ENCODE measurements at regions not wholly inside any gene's neighbourhood (a gene's known extent, or its start where the extent isn't known, plus 50 kb on each side); places are given as distances from the start of the nearest gene placed in this dataset.

GRCh38 chr17:73787076-73788059, 143.1 kb upstream of the SDK2 start:
- no peak for DNase-seq

DNA sequence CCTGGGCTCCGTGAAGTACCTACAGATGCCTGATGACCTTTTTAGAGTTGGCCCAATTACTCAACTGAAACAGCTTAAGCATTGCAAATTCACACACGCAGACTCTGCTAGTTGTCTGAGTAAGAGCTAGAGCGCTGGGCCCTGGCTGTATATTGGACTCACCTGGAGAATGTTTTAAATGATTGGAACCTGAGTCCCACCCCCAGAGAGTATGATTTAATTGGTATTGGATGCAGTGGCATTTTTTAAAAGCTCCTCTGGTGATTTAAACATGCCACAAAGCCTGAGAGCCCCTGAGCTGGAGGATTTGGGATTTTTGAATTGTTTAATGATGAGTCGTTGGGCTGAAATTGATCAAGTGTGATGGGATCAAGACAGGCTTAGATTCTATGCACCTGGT, 143.9 kb upstream of the SDK2 start:
- DNase-seq: no peak

- no peak for DNase-seq
These were observed 146.9 kb upstream of the SDK2 start for GRCh38 chr17:73791121-73791520.

GRCh38 chr17:73791631-73792030, 147.4 kb upstream of the SDK2 start:
- no peak for DNase-seq

DNA sequence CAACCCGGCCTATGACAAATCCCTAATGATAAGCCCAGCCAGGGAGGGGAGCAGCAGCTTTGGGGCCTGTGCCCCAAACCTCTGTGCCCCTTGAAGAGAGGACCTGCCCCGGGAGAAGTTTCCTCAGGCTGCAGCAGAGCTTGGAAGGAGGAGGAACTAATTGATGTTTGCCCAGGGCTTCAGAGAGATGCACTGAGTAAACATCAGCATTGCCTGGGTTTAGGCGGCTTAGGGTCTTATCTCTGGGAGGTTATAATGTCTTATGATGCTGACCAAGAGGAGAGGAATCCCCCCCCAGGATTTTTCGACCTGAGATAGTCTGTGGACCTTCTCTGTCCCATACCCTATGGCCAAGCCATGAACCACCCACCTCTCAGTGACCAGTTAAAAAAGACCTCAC, 148.7 kb upstream of the SDK2 start:
- no peak for DNase-seq

GRCh38 chr17:73794336-73794735, 150.1 kb upstream of the SDK2 start:
- no peak for DNase-seq

DNA sequence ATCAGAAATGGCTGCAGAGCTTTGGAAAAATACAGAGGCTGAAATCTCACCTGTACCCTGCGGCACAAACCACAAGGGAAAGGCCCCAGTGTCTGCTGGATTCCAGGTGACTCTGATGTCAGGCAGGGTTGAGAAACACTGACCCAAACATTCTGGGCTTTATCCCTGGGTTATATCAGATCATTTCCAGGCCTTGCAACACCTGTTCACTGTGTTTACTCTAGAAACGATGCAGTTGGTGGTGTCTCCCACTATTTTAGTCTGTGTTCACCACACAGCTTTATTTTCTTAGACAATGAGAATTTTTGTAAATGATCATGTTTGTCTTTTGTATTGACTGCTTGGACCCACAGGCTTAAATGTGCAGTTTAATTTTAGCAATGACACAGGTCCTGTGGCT, 151.5 kb upstream of the SDK2 start:
- DNase-seq: no peak

DNA sequence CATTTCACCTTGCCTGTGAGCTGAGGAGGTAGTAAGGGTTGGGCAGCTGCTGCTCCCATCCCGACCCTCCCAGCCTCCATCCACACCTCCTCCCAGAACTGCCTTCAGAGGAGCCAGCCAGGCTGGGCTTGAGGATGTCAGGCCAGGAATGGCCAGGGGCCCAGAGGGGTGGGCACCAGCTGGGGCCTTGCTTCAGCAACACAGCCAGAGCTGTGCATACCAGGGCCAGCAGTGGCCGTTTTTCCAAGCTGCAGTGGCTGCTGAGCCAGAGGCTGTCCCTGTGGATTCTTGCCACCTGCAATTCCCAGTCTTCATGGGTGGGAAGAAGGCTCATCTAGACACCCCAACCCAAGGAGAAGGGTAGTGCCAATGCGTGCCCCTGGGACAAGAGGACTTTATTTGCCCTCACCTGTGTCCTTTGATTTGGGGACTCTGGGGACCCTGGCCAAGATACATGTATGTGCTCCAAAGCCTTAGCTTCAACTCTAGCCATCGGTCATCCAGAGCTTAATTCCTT, 153.4 kb upstream of the SDK2 start:
- DNase-seq: no peak

- DNase-seq: no peak
These were observed 154.0 kb upstream of the SDK2 start for GRCh38 chr17:73798111-73798748.

DNA sequence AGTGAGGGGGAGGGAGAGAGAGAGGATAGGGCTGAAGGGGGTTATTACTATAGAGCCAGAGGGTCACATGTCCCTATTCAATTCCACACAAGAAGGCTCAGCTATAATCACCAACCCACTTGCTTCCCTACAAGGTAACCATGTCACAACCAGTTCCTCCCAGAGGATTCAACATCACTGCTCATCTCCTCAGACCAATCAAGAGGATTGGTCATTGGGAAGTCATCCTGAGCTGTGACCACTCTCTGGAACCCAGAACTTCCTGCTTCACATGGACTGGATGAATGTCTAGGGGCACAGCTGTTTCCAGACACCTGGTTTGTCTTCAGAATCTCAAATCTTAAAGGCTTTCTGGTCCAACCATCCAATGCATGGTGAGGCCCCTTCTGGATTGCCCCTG, 154.9 kb upstream of the SDK2 start:
- DNase-seq: no peak

DNA sequence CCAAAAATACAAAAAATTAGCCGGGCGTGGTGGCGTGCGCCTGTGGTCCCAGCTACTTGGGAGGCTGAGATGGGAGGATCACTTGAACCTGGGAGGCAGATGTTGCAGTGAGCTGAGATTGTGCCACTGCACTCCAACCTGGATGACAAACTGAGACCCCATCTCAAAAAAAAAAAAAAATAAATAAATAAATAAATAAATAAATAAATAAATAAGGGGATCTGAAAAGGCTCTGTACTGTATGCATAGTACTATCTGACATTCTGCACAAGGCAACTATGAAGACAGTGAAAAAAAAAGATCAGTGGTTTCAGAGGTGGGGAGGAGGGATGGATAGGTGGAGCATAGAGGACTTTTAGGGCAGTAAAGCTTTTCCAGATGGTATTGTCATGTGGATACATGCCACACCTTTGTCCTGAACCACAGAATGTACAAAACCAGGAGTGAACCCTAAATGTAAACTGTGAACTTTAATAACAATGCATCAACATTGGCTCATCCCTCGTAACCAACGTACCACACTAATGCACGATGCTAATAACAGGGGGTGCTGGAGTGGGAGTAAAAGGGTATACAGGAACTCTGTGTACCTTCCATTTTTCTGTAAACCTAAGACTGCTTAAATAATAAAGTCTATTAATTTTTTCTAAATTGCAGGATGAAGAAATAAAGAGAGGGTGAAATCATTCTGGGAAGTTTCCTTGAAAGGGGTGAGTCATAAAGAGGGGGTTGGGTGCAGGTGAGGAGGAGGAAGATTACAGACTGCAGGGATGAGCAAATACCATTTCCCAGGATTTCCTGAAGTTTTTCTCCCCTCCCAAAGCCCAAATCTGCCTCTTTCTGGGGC, 155.8 kb upstream of the SDK2 start:
- no peak for DNase-seq

DNA sequence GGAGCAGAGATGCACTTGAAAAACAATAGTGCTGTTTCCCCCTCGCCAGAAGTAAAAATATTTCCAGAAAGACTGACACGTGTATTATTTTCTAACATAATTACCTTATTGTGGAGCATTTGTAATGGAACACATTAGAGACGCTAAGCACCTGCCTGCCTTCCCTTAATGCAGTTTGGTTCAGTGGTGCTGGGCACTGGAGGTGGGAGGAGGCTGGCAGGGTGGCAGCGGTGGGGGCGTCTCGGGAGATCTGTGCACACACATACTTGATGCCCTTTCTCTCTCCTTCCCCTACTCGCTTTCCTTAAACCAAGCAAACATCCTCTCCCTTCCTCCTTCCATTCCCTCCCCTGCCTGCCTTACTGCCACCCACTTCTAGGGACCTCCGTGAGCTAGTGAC, 156.6 kb upstream of the SDK2 start:
- DNase-seq: no peak

DNA sequence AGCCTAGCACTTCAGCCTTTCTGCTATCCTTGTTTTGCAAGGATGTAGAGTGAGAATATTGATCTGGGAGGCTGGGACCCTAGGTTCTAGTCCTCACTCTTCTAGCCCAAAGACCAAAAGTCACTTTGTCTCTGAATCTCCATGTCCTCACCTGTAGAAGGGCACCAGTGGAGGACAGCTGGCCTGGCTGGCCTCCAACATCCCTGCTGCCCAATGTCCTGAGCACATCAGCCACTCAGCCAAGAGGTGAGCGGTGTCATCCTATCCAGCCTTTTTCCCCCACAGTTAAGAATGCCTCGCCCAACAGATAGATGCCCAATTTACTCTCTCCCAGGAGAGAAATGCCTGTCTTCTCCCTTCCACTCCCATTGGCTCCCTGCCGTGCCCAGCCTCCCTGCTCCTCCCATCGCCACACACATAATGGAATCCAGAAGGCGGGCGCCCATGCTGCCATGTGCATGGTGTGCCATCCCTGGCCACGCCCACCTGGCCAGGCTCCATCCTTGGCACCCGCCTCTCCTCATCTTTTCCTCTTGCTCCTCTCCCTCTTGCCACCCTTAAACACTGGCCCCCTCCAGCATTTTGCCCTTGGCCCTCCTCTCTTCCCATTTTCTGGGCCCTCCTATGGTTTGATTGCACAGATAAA, 157.3 kb upstream of the SDK2 start:
- DNase-seq: no peak

- no peak for DNase-seq
These were observed 158.1 kb upstream of the SDK2 start for GRCh38 chr17:73802314-73802713.

GRCh38 chr17:73802871-73803270, 158.6 kb upstream of the SDK2 start:
- no peak for DNase-seq

DNA sequence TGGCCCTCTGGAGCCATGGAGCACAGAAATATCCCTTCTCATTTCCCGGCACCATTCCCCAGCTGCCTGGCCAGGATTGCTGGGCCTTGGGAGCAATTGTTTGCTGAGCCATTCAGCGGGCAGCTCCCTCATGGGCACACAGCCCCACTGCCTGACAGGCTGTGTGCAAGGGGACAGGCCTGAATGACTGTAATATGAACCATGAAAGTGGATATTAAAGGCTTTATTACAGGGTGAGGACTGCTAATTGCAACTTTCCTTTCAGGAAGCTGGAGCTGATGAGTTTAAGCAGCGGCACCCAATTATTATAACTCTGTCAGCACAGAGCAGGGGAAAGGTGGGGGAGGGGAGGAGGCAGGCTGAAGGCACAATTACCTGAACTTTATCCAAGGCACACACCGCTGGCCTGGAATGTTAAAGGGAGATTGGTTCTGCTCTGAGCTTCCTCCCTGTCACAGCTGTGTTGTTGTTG, 159.8 kb upstream of the SDK2 start:
- DNase-seq: no peak

DNA sequence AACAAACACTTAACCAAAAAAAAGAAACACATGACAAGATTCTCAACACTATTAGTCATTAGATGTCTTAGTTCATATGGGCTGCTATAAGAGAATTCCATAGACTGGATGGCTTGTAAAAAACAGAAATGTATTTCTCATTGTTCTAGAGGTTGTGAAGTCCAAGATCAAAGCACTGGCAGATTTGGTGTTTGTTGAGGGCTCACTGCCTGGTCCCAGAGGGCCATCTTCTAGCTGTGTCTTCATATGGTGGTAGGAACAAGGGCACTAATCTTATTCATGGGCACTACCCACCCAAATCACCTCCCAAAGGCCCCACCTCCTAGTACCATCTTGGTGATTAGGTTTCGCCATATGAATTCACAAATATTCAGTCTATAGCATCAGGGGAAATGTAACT, 162.5 kb upstream of the SDK2 start:
- no peak for DNase-seq

DNA sequence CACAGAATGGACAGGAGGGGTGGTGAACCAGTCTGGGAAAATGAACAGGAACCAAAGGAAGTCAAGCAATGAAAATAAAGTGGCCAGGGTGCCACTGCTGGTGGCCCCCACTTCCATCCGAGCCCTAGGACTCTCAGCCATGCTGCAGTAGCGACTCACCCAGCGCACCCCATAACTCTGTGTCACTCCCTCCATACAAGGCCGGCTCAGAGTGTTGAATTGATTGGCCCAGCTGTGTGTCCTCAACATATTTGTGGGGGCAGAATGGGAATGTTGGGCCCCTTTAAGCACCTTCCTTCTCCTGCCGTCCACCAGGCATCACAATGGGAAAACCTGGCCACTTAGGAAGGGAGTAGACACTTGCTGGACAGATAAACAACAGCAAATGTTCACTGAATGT, 169.0 kb upstream of the SDK2 start:
- no peak for DNase-seq

- DNase-seq: no peak
These were observed 169.8 kb upstream of the SDK2 start for GRCh38 chr17:73814075-73814474.

DNA sequence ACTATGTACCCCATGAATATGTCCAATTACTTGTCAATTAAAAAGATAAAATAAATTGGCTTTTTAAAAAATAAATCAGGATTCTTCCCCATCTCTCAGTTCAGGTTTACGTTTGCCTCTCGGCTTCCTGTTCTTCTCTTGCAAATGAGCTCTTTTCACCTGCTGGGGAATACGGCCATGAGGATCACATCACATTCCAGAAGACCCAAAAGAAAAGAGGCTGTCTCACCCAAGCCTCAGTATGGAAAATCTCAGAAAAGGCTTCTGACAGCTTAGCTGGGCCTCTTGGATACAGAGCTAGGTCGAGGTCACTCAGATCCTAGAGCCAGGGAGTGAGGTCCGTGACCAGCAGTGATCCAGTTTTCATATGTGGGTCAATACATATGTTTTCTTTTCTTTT, 171.2 kb upstream of the SDK2 start:
- no peak for DNase-seq

GRCh38 chr17:73819440-73820395, 175.5 kb upstream of the SDK2 start:
- DNase-seq: no peak
